SW480 (cell line): ENCODE measurements at regions not wholly inside any gene's neighbourhood (a gene's known extent, or its start where the extent isn't known, plus 50 kb on each side); places are given as distances from the start of the nearest gene placed in this dataset.
A peak's percentile ranks its signal among the peaks of the same experiment; 100 is the strongest.
"Not testable (repeated sequence)": the region's sequence is repeated elsewhere in the genome, so short reads cannot be mapped to it uniquely, and the experiment has no call there.

Experiments used
- DNase-seq: peaks from one replicate; pipeline ENCODE4 v3.0.0-alpha.2; 2016; ENCODE audit warnings: low spot score

DNA sequence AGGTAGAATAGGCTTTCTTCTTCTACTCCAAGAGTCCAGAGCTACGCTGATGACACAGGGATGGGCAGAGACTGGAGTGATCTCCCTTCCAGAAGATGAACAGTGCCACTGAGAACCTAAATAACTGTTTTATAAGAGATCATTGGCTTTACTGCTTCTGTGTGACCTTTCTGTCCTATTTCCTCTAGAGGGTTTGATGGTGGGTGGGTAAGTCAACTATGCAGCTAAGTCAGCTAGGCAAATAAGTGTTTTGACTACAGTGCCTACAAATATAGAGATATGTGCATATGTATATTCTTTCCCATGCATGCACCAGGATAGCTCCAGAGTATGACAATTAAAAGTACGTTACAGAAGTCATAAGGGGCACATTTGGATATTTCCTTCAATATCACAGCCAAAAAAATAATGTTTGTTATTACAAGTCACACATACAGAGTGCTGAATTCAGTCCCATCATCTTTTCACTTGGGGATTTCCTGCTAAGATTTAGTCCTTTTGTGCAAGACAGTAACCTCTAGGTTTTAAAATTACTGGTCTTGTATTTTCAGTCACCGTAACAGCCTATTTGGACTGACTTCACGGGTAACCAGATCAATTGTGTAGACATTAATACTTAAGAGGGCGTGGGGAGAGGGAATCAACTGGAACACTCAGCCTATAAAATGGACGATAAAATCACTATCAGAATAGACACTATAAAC lies 412.6 kb upstream of the SOX5 start:
- no peak for DNase-seq

DNA sequence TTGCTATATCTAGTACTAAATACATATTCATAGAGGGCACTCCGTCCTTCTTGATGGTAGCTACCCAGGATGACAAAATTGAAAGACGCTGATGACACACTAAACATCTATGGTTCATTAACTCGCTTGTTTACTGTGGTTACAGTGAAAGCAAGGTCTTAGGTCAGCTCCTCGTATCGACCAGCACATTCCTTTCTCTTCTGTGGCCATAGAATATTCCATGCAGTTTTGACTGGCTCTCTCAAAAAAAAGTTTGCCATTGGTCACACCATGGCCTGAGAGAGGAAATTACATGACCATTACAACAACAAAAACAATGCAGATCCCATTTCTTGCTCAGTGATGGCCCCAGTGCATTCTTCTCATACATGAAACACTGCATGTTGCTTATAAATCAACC lies 411.4 kb upstream of the SOX5 start:
- peak; percentile 81 for DNase-seq

DNA sequence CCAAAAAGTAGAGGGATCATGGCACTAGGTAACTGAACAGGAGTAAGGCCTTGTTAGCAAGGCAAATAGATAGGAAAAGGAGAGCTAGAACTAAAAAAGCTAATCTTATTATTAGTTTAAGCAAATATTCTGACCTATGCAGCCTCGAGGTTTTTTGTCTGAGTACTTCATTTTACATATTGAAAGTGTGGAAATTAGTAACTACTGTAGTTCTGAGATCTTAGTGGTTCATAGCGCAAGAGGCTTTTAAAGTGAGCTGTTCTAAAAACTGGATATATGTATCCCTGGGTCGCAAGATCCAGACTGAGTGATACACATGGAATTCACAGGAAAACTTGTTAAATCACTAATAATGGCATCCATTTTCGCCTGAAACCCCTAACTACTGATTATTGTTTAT lies 411.0 kb upstream of the SOX5 start:
- DNase-seq: no peak

DNA sequence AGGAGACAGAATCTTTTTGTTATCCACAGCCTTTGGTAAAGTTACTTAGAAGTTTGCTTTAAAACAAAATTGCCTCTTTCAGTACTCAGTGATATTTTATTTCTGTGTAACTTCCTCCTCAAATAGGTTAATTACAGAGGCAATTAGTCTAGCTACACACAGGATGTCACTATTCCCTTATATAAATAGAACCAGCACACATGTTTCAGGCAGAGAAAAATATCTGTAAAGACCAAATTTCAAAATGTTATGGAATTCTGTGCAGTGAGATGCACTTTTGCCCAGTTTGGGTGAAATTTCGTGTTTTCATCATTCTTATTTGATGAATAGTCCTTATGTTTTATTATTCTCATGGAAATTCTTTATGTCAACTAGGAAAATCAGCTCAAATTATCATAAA lies 410.6 kb upstream of the SOX5 start:
- DNase-seq: peak; percentile 52

DNA sequence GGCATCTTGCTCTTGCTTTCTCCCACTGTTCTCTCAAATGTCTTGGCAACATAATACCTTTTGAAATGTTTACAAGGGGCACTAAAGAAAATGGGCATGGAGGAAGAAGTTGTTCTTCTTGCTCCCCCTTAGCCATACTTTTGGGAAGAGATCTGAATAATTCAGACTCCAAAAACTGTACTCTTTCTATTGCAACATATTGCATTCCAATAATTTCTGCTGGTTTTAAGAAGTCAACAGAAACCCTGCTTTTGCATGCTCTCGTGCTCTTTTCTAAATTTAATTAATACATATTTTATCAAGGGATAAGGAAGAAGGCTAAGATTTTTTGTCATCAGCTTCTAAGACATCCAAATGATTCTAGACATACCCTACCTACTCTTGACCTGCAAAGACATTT lies 409.9 kb upstream of the SOX5 start:
- DNase-seq: no peak

DNA sequence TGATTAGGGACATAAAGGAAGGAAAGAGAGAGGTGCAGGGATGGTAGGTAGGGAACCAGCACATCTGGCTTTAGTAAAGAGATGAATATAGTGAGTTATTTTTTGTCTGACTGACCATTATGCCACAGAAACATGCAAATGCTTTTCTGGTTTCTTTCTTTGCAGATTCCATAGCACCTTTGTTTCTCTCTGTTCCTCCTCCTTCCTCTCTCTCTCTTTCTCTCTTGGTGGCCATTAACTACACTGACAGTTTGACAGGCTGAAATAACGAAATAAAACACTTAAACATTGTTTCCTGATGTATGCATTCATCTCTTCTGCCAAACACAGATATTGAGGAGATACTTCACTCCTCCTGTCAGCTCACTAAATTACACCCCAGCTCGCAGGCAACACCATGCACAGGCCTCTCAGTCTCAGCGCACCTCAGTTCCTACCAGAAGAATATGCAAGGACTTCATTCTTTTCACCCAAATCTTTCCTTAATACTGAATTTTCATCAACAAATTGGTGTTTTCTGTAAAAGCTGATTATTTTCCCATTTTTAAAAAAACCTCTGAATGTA lies 406.9 kb upstream of the SOX5 start:
- no peak for DNase-seq

DNA sequence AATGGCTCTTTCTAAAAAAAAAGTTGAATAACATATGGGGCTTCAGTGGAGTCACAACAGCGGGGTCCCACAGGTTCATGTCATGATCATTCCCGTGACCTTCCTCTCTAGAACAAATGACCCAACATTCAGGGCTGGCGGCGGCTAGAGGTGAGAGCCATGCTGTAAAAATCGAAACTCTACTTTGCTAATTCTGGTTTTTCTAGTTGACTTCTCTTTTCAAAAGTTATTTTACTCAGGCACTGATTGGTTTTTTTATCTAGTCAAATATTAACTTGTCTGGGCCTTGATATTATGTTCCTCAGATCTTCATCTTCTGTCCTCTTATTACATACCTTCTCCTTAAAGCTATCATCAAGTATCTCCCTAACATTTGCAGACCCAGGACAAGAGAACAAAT lies 402.9 kb upstream of the SOX5 start:
- DNase-seq: no peak

DNA sequence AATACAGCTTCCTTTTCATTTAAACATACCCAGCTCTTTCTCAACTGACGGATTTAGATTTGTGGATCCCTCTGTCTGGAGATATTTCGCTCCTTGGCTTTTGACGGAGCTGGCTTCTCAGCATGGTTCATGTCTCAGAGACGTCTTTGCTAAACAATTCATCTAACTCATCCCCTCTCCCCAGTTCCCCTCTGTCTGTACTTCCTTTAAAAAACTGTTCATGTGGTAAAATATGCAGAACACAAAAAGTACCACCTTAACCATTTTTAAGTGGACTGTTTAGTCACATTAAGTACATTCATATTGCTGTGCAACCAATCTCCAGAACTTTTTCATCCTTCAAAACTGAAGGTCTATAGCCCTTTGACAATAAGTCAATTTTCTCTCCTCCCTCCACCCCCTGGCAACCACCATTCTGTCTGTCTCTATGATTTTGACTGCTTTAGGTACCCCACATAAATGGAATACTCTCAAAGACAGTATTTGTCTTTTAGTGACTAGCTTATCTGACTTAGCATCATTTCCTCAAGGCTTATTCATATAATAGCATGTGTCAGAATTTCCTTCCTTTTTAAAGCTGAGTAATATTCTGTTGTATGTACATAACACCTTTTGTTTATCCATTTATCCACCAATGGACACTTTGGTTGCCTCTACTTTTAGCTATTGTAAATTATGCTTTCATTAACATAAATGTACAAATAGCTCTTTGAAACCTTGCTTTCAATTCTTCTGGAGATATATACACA lies 399.8 kb upstream of the SOX5 start:
- no peak for DNase-seq

DNA sequence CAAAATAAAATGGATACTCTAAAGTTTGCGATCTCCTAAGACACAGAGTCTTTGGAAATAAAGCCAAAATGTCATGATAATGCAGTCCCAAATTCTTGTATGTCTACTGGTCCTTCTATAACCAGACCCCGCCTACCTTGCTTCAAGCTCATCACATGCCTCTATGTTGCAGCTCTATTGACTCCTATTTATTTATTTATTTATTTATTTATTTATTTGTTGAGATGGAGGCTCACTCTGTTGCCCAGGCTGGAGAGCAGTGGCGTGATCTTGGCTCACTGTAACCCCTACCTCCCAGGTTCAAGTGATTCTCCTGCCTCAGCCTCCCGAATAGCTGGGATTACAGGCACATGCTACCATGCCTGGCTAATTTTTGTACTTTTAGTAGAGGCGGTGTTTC lies 398.7 kb upstream of the SOX5 start:
- DNase-seq: not testable (repeated sequence)

DNA sequence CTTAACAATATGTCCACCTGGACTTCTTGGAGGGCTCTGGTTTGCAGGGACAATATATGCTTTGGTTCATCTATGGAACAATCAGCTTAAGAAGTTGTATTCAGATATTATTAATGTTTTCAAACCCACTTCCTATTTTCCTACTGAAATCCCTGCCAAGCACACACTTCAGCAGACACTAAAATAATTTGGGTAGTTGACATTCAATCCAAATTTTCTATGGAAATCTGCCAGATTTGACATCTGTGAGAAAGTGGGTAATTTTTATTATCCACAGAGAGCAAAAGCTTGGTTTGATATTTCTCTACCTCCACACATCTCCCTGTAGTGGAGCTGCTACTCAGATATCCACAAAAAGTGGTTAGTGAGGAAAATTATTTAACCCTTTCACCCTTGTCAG lies 378.8 kb upstream of the SOX5 start:
- no peak for DNase-seq

DNA sequence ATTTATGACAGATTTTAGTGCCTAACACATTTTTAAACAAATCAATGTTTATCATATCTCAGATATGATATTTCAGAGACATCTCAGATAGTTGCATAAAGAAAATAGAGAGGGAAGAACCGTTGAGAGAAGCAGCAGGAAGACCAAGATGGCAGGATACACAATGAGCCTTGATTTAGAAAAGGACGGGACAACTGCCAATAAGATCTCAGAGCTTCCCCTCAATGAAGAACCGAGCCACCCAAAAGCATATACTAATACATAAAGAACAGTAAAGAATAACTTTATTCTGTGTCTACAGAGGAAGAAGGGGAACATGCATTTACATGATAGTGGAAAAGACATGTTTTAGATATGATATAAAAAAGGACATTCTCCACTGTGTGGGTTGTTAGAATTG lies 375.9 kb upstream of the SOX5 start:
- DNase-seq: no peak

DNA sequence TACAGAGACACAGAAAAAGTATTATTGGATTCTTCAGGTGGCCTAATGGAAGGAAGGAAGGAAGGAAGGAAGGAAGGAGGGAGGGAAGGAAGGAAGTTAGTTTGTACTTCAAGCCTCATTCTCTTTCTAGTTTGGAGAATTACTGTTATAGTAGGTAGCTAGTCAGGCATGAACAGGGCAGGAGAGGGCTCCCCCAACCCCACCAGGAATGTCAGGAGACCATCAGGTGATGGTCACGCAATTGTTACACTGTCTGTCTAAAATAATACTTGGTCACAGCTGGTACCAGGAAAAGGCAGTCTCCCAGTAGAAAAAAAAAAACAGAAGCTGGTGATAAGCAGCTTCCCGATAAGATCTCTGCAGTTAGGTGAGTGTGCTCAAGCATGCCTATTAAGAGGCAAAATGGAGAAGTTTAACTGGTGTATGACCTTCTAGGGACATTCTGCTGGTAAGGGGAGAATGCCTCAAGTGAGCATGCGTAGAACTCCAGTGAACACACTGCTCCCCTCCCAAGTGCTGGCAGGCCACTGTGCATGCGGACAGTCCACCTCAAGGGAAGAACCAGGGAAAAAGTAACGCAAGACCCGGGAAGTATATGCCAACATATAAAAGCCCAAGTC lies 358.4 kb upstream of the SOX5 start:
- no peak for DNase-seq

DNA sequence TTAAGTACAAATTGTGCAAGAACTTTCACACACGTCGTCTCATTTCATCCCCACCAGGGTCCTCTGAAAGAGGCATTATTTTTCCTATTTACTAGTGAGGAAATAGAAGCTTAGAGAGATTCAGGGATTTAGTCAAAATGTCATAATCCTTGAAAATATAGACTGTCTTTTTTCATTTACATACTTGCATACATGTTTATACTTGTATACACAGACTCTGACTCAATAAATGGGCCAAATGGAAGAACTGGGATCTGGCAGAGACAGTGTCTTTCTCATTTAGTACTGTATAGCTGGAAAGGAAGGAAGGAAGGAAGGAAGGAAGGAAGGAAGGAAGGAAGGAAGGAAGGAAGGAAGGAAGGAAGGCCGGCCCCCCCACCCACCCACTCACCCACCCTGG lies 357.7 kb upstream of the SOX5 start:
- no peak for DNase-seq

DNA sequence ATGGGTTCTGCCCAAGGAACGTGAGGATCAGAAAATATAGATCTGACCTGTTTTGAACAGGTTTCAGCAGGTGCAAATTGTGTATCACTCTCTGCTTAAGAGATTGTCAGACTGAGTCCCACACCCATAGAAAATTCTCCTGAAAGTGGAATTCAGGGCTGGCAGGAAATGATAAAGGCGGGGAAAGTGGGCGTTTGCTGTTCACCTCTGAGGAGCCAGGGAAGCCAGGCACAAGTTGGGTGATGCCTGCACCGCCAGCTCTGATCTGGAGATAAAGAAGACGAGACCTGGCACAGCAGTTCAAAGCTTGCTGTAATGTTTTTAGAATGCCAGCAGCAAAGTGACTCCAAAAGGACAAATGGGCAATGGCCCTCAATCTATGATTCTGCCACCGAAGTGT lies 356.5 kb upstream of the SOX5 start:
- DNase-seq: no peak

DNA sequence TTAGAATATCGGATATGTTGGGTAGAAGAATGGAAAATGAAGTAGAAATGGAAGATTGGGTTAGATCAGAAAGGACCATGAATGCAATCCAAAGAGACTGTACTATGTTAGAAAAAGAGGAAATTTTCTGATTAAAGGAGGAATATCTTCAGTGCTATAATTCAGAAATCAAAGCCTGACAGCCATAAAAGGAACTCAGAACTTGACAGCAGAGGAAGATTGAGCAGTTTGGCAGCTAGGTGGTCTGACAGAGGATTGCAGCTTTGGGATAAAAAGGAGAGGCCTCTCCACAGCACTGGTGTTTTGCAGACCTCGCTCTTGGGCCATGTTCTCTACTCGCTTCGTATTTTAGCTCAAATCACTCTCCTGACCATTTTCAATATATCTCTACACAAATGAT lies 354.8 kb upstream of the SOX5 start:
- no peak for DNase-seq

DNA sequence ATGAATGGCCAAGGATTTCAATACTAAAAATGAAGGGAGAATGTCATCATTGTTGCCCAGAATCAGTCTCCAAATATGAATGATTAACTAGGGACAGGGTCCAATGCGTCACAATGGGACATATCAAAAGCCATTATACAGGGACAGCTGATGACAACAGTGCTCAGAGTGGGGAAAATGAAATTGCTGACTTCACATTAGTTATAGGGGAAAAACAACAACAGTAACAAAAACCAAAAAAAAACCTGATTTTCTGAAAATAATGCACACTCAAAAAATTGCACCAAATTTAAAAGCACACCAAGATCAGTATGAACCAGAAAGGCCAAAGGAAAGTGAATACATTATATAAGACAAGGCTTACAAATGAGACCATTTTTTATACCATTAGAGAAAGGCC lies 353.2 kb upstream of the SOX5 start:
- DNase-seq: no peak

DNA sequence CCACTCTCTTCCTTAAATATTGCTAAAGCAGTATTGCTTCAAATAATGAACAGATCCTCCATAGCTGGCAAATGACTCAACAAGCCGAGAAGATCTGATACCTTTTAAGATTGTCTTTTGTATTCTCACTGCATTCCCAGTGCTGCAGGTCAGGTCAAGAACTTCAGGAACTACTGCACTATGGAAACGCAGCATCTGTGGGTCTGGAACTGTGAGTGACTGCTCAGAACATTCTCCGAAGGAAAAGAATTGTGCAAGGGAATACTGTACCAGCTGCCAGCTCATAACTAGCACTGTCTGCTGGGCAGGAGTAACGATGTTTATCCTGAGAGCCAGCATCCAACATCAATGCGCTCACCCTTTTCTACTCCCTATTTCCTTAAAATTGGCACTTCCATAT lies 348.0 kb upstream of the SOX5 start:
- no peak for DNase-seq

DNA sequence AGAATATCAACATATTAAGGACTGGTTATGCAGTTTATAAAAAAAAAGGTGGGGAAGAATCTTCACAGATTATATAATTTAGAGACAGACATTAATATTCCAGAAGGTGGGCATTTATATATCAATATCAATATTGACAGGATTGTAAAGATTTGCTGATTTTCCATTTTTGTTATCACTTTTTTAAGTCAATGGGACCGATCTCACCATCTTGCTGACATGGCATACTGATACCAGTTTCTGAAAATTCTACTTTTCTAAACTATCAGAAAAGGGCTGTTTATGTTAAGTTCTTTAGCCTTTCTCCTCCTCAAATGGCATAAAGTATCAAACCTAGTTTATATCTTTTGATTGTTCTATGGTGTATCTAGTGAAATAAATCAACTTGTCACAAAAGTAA lies 344.1 kb upstream of the SOX5 start:
- DNase-seq: no peak

DNA sequence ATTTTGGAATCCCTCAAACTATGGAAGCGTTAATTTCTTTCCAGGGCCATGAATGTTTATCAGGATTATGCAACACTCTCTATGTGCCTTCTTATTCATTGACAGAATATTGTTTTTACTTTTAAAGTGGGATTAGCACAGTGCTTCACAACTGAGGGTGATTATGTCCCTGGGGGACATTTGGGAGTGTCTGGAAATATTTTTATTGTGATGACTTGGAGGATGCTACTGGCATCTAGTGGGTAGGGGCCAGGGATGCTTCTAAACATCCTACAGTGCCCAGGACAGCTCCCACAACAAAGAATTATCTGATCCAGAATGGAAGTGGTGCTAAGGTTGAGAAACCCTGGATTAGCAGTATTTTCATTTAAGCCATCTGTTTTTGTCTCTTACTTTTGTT lies 338.5 kb upstream of the SOX5 start:
- DNase-seq: no peak

DNA sequence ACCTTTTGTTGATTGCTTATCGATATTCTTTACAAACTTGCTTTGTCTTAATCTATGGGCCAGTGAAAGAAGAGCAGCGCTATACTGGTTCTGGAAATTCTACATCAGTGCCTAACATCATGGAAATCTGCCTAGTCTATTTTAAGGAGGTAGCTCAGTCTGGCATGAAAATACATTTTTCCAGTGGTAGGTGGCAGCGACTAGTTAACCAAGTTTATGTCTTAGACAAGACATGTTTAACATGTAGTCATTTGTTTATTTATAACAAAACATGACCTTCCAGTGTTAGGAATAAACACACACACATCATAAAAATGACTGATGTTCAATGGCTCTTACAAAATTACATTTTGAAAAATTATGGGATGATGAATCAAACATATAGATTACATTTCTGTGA lies 336.0 kb upstream of the SOX5 start:
- no peak for DNase-seq

DNA sequence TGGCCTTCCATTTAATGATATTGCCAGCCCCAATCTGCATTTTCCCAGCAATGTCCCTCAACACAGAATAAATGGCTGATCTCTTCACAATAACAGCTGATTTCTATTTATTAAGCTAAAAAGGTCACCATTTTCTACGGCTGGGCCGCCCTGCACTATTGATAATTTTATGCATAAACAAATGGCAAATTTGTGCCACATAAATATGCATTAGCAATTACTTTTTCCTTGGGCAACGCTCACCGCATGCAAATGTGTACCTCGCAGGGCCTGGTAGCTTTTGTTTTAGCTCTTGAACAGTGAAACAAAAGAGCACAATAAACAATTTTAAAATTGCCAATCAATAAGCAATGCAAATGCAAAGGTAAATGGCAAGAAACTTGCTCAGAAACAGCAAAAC lies 331.9 kb upstream of the SOX5 start:
- DNase-seq: no peak

DNA sequence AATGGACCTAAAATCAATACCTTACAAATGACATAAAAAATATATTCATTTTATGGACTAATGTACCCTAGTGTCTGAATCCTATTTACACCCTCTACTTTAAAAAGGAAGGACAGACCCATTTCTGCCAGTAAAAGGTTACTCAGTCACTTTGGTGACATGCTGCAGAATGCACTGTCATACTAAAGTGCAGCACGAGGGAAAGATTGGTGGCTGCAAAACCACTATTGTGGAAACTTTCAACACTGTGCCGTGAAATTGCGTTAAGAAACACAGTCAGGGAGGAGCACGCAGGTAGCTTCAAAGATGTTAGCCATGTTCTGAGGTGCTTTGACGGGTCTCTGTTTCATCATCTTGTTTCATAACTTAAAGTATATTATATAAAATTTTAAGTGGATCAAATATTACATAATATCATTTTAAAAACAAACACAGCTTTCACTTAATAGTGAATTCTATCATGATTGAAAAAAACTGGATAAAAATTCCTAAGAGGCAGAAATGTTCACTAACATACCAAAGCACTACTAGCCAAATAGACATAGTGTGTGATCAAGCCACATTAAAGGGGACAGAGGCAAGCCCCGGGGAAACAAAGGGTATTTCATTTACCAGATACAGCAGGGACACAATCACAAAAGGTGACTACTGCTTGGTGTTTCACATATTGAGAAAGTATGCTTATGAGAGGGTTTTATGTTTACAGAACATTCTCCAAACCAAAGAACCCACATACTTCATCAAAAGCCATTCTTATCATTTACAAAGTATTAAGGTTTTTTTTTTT lies 330.8 kb upstream of the SOX5 start:
- DNase-seq: peak; percentile 97
